ENCODE measurements at regions not wholly inside any gene's neighbourhood (a gene's known extent, or its start where the extent isn't known, plus 50 kb on each side); places are given as distances from the start of the nearest gene placed in this dataset.

DNA sequence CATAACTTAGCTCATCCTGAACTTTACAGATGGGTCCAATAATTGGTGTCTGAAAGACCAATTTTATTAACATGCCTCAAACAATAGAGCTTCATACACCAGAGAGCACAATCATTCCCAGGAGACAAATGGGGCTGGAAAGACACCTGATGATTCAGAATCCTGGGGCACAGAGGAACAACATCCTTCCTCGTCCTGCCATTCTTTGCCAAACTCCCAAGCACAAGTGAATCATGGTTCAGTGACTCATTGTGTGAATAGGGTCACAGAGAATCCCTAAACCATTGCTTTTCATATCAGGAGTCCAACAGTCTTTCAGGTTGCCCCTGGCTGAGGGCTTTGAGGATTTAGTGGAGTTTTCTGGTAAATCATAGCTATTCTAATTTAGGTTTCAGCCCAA, 266.4 kb upstream of the BMP2 start:
- no peaks in the 10 kb centered on the region for H3K9me3 ChIP-seq
- H3K27ac ChIP-seq = no peak overlapping the region
- no peaks in the 10 kb centered on the region for H3K4me1 ChIP-seq
- H3K36me3 ChIP-seq = no peaks in the 10 kb centered on the region
- intact Hi-C loops (cut with DNase I; ENCODE audit: low total_unique reads) = no loop called here
- DNase-seq = no peak
- TF ChIP-seq, protein P1, sequence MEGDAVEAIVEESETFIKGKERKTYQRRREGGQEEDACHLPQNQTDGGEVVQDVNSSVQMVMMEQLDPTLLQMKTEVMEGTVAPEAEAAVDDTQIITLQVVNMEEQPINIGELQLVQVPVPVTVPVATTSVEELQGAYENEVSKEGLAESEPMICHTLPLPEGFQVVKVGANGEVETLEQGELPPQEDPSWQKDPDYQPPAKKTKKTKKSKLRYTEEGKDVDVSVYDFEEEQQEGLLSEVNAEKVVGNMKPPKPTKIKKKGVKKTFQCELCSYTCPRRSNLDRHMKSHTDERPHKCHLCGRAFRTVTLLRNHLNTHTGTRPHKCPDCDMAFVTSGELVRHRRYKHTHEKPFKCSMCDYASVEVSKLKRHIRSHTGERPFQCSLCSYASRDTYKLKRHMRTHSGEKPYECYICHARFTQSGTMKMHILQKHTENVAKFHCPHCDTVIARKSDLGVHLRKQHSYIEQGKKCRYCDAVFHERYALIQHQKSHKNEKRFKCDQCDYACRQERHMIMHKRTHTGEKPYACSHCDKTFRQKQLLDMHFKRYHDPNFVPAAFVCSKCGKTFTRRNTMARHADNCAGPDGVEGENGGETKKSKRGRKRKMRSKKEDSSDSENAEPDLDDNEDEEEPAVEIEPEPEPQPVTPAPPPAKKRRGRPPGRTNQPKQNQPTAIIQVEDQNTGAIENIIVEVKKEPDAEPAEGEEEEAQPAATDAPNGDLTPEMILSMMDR (IDR thresholded peaks at IDR 0.05) = no peak
- H3K27me3 ChIP-seq = no peaks in the 10 kb centered on the region
- H3K4me3 ChIP-seq = no peak overlapping the region

DNA sequence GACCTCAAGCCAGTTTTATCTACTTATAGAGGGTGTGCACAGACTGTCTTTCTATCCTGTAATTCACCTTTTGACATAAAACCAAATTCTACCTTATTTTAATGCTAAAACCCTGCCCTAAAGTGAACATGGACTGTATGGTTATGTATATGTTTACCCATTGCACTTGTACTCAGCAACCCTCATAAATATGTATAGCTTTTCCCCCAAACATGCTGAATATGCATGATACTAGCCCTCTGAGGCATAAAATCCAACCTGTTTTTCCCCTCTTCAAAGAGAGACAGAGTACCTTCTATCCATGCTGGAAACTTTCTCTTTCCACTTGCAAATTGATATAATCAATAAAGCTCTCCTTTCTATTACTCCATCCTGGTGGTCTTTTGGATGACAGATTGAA, 267.9 kb upstream of the BMP2 start:
- no peak overlapping the region for H3K4me3 ChIP-seq
- intact Hi-C loops (cut with DNase I; ENCODE audit: low total_unique reads) = no loop called here
- H3K36me3 ChIP-seq = no peaks in the 10 kb centered on the region
- H3K9me3 ChIP-seq = no peaks in the 10 kb centered on the region
- no peak for DNase-seq
- no peaks in the 10 kb centered on the region for H3K27me3 ChIP-seq
- TF ChIP-seq, protein P1 (IDR thresholded peaks at IDR 0.05) = no peak
- H3K4me1 ChIP-seq = no peaks in the 10 kb centered on the region
- H3K27ac ChIP-seq = no peak overlapping the region

DNA sequence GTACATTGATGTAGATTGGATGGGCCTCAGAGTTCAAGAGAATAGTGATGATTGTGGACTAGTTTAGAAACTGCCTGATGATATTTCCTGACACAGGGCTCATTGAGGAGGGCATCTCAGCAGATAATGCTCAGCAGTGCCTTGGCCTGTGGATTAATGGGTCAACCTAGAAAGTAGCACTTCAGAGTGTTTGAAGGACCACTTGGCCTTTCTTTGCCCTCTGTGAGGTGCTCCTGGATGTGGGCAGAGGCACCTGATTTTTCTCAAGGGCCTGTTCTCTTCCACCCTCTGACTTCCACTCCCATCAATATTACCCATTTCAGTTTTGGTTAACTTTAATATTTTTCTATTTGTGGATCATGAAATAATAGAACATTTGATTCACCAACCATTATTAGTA, 270.6 kb upstream of the BMP2 start:
- Histone ChIP-seq H3K4me3 (no peak overlapping the region), H3K36me3 (no peaks in the 10 kb centered on the region), H3K27me3 (no peaks in the 10 kb centered on the region), H3K4me1 (no peaks in the 10 kb centered on the region), H3K27ac (no peak overlapping the region), H3K9me3 (no peaks in the 10 kb centered on the region)
- TF ChIP-seq, protein P1 (IDR thresholded peaks at IDR 0.05) = no peak
- no peak for DNase-seq
- intact Hi-C loops (cut with DNase I; ENCODE audit: low total_unique reads) = no loop called here

DNA sequence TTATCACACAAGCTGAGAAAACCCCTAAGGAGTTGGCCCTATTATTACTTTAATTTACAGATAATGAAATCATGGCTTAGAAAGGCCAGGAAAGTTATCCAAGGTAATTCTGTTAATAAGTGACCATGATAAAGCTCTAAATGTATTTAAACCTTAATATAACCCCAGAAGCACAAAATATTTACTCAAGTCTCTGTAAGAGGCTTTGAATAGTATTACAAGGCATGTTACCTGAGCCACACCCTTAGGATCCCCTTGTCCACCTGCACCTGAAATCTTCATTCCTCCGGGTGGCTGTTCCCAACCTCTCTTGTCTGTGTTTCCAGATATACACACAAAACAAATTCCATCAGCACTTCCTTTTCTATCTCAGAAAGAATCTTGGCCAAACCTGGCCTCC, 271.6 kb upstream of the BMP2 start:
- TF ChIP-seq, protein P1 (IDR thresholded peaks at IDR 0.05) = no peak
- no peaks in the 10 kb centered on the region for H3K9me3 ChIP-seq

DNA sequence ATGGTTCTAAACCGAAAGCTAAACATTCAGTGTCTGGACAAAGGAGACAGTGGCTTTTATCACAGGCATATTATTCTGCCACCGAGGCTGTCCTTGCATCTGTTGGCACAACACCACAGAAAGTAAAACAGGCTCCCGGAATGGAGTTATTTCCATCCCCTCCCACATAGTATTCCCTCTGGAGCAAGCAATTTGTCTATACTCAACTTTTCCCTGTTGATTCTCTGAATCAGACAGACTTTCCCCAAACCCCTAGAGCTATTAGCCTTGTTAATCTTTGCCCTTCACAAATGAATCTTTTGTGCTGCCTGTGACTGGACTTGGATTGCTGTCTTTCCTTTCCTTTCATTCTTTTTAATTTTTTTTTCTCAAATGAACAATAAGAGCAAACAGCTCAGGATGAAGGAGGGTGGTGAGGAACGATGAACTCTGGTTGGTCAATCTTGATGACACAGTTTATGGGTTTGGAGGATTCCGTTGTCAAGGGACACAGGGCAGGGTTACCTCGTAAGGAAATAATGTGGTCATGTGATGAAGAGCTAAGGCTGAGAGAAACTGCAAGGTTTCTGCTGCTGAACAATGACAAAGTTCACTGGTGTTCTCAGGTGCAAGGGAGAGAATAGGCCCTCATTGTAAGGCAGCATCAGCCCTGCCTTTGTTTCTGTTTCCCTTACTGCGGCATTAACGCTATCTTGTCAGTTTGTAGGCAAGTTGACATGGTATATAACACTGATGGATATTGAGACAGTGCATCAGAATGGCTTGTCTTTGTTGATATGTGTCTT, 275.0 kb upstream of the BMP2 start:
- no peak overlapping the region for H3K4me3 ChIP-seq
- H3K36me3 ChIP-seq = no peaks in the 10 kb centered on the region
- intact Hi-C loops (cut with DNase I; ENCODE audit: low total_unique reads) = no loop called here
- TF ChIP-seq, protein P1 (IDR thresholded peaks at IDR 0.05) = no peak
- H3K4me1 ChIP-seq = no peaks in the 10 kb centered on the region
- no peak overlapping the region for H3K27ac ChIP-seq
- H3K9me3 ChIP-seq = no peaks in the 10 kb centered on the region
- no peaks in the 10 kb centered on the region for H3K27me3 ChIP-seq
- DNase-seq = no peak

More for the DNA sequence above, 271.6 kb upstream of the BMP2 start:
- H3K27me3 ChIP-seq = no peaks in the 10 kb centered on the region
- H3K4me3 ChIP-seq = no peak overlapping the region
- no peaks in the 10 kb centered on the region for H3K36me3 ChIP-seq
- no peak for DNase-seq
- H3K4me1 ChIP-seq = no peaks in the 10 kb centered on the region
- H3K27ac ChIP-seq = no peak overlapping the region
- intact Hi-C loops (cut with DNase I; ENCODE audit: low total_unique reads) = no loop called here
